KOPT-K1 (cell line): ENCODE measurements at regions not wholly inside any gene's neighbourhood (a gene's known extent, or its start where the extent isn't known, plus 50 kb on each side); places are given as distances from the start of the nearest gene placed in this dataset.

Experiments
- H3K27ac ChIP-seq: fragments of 200-600 bp; sonication (generic); 2 replicates; pipeline ENCODE4 v1.5.1; 2016; ENCODE audit warnings: antibody characterized with exemption, mild to moderate bottlenecking, low read depth, low read length; ENCODE audit not compliant: poor library complexity, severe bottlenecking
- H3K36me3 ChIP-seq: fragments of 200-600 bp; sonication (generic); 2 replicates; pipeline ENCODE4 v1.5.1; 2017; ENCODE audit warnings: antibody characterized with exemption, mild to moderate bottlenecking, low read length, moderate library complexity; ENCODE audit not compliant: insufficient read depth
- H3K9me3 ChIP-seq: fragments of 200-600 bp; sonication (generic); 2 replicates; pipeline ENCODE4 v1.5.1; 2017; ENCODE audit warnings: antibody characterized with exemption, low read length, mild to moderate bottlenecking; ENCODE audit not compliant: insufficient read depth, poor library complexity, severe bottlenecking

- Histone ChIP-seq H3K9me3 (no peaks in the 10 kb centered on the region), H3K27ac (no peak overlapping the region), H3K36me3 (no peaks in the 10 kb centered on the region)
Observed at GRCh38 chr10:43976292-43976691, 327.6 kb upstream of the ZNF32 start.

DNA sequence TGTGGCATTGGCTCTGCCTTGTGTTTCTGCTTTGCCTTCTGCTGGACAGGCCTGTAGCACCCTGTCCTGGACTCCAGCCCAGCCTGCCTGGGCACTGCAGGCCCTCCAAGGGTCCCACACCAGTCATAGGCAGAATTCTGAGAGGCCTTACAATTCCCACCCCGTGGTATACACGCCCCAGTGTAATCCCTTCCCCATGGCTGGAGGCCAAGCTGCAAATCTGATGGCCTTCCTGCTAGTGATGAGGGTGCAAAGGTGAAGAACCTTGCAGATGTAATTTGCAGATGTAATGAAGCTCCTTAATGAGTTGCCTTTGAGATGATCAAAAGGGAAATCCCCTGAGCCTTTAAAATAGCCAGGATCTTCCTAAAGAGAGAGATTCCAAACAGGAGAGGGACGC lies 325.1 kb upstream of the ZNF32 start:
- Histone ChIP-seq H3K27ac (no peak overlapping the region), H3K36me3 (no peaks in the 10 kb centered on the region), H3K9me3 (no peaks in the 10 kb centered on the region)

- Histone ChIP-seq H3K36me3 (no peaks in the 10 kb centered on the region), H3K9me3 (no peaks in the 10 kb centered on the region), H3K27ac (no peak overlapping the region)
Observed at GRCh38 chr10:43972976-43973647, 324.4 kb upstream of the ZNF32 start.

DNA sequence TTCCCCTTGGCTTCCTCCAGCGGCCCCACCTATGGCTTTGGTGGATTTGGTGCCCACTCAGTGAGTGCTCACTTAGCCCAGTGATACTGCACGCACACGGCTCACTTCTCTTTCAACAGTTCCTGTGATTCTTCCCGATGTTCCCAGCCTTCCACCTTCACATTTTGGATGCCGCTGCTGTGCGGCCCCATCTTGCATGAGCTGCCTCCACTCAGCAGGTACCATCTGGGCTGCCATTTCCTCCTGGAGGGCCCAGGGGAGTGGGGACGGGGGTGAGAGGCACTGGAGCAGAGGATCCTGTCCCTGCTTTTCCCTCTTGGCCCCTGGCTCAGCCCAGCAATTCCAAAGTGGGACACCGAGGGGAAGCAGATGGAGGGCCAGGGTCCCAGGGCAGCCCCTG lies 323.3 kb upstream of the ZNF32 start:
- Histone ChIP-seq H3K36me3 (no peaks in the 10 kb centered on the region), H3K27ac (no peak overlapping the region), H3K9me3 (no peaks in the 10 kb centered on the region)

DNA sequence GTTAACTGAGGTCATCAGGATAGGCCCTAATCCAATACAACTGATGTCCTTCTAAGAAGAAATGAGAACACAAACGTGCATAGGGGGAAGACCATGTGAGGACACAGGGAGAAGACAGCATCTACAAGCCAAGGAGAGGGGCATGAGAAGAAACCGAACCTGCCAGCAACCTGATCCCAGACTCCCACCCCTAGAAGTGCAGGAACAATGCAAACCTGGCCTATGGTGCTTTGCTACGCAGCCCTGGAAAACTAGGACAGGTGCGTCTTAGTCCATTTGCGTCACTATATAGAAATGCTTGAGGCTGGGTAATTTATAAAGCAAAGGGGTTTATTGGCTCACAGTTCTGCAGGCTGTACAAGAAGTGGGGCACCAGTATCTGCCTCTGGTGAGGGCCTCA lies 322.6 kb upstream of the ZNF32 start:
- Histone ChIP-seq H3K9me3 (no peaks in the 10 kb centered on the region), H3K36me3 (no peaks in the 10 kb centered on the region), H3K27ac (no peak overlapping the region)

DNA sequence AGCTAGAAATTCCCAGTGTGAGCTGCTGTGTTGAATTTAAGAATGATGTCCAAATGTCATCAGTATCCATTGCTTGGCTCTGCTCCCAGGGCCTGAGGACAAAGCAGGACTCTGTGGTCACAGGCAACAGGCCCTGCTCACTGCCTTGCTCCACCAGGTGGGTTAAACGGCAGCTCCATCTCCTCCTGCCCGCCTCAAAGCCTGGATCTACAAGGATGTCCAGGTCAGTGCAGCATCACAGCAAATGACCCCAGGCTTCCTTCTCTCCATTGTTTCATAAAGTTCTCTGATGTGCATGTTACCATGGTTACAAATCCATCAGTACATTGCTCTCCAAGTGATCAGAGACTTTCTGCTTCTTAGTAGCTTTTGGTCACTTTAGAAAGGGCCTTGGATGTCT lies 322.0 kb upstream of the ZNF32 start:
- no peaks in the 10 kb centered on the region for H3K36me3 ChIP-seq
- no peak overlapping the region for H3K27ac ChIP-seq
- H3K9me3 ChIP-seq: no peaks in the 10 kb centered on the region

- Histone ChIP-seq H3K27ac (no peak overlapping the region), H3K9me3 (no peaks in the 10 kb centered on the region)
Observed at GRCh38 chr10:43970018-43970698, 321.5 kb upstream of the ZNF32 start.

GRCh38 chr10:43969506-43969905 lies 320.8 kb upstream of the ZNF32 start:
- Histone ChIP-seq H3K27ac (no peak overlapping the region), H3K9me3 (no peaks in the 10 kb centered on the region), H3K36me3 (no peaks in the 10 kb centered on the region)

More at GRCh38 chr10:43970018-43970698, 321.5 kb upstream of the ZNF32 start:
- H3K36me3 ChIP-seq: no peaks in the 10 kb centered on the region

DNA sequence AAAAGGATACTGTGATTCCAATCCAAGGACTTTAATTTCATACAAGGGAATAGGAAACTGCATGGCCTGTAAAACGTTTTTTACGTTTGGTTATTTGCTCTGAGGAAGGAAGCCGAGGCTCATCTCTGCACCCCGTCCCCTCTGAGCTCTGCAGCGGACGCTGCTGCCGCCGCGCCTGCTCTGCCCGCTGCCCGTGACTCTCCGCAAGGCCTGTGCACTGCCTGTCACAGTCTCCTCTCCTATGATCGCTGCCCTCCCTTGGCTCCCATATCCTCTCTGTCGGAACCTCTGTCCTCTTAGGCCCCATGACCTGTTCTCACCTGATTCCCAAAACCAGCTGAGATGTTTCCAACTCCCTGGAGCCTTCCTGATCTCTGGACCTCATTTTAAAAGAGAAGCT lies 320.3 kb upstream of the ZNF32 start:
- H3K27ac ChIP-seq: no peak overlapping the region
- no peaks in the 10 kb centered on the region for H3K36me3 ChIP-seq
- H3K9me3 ChIP-seq: no peaks in the 10 kb centered on the region

GRCh38 chr10:43968076-43968475 lies 319.4 kb upstream of the ZNF32 start:
- H3K27ac ChIP-seq: no peak overlapping the region
- H3K36me3 ChIP-seq: no peaks in the 10 kb centered on the region
- no peaks in the 10 kb centered on the region for H3K9me3 ChIP-seq

- Histone ChIP-seq H3K36me3 (no peaks in the 10 kb centered on the region), H3K27ac (no peak overlapping the region), H3K9me3 (no peaks in the 10 kb centered on the region)
Observed at GRCh38 chr10:43966571-43966965, 317.9 kb upstream of the ZNF32 start.

DNA sequence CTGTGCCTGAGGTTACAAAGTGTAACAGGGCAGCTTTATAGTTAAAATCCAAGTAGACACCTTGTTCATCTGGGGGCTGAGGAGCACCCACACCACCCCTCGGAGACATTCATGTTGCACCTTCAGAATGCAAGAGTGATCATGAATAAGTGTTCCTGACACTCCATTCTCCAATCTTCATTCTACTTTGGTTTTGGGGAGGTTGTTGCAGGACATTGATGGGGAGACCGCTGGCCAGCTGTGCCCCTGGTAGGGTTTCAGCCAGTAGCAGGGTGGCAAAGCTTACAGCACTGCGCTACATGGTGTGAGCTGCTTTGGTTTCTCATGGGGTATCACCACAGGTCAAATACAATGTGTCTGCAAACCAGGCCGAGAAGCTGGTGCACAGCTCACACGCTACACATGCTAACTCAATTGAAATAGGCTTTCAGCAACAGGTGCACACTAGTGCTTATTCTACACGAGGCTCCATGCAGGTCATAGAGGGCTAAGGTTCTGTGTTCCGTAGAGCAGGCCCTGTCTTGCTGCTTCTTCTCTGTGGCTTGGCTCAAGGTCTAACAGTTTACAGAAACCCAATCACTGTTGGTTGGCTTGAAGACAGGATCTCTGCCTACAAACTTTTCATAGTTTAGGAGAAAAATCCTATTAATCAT lies 317.4 kb upstream of the ZNF32 start:
- H3K36me3 ChIP-seq: no peaks in the 10 kb centered on the region
- H3K9me3 ChIP-seq: no peaks in the 10 kb centered on the region
- no peak overlapping the region for H3K27ac ChIP-seq

DNA sequence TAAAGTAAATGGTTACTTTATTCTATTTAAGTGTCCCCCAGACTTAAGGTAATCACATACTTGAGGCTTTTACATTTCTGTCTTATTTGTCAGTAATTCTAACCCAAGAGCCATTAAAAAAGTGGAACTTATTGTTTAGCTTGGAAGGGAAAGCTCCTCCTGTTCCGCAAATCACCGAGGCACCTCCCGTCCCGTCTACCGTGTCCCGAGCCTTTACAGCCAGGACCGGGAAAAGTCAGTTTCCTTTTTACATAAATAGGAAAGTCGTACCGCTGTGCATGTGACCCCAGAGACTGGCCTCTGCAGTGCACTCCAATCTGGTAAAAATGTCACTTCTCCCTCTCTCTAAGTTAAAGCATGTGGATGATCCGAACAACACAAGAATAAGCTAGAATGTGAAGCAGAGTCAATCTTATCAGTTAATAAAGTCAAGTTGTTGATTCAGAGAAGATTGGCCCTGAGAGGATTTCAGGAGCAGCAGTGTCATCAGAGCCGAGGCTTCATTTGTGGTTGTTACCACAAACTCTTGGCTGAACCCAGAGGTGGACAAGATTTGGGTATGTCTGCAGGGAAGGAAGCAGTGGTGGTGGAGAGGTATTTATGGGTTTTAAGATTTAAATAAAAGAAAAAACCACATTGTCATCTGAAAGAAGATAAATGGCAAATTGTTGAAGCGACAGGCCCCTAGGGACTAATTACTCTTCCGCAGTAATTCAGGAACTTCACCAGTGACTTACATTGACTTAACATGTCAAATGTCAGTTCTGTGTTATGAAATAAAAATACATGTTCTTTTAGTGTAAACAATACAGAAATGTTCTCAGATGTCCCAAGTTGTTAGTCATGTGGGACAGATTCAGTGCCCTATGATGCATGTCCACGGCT lies 316.6 kb upstream of the ZNF32 start:
- Histone ChIP-seq H3K9me3 (no peaks in the 10 kb centered on the region), H3K36me3 (no peaks in the 10 kb centered on the region), H3K27ac (no peak overlapping the region)

DNA sequence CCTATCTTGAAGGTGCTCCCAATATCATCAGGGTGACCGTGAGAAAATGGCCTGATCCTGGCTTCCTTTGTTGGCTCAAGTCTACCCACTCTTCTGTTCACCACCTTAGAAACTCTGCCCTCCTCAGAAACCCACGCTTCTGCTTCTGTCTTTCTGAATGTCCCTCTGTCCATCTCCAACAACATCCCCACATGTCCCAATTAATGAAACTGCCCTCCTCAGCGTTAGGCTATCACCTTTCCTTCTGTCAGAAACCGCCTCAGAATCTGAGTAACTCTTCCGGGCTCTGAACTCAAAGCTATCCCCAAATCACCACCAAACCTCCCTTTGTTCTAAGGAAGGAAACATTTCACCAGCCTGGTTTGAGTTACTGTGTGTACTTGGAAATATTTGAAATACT lies 315.8 kb upstream of the ZNF32 start:
- Histone ChIP-seq H3K9me3 (no peaks in the 10 kb centered on the region), H3K36me3 (no peaks in the 10 kb centered on the region), H3K27ac (no peak overlapping the region)
